ENCODE measurements at regions not wholly inside any gene's neighbourhood (a gene's known extent, or its start where the extent isn't known, plus 50 kb on each side); places are given as distances from the start of the nearest gene placed in this dataset.

DNA sequence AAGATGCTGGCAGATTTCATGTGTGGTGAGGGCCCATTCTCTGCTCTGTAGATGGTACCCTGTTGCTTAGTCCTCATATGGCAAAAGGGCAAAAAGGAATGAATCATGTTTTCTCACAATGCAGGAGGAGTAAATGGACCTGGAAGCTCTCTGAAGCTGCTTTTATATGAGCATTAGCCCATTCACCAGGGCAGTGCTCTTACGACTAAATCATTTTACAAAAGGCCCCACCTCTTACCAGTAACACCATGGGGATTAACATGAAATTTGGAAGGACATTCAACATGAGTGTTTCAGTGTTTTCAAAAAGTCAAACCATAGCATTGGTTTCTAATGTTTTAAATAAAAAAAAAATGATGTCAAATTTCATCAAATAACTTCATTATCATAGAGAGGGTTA, 495.7 kb upstream of the CBLB start:
- TF ChIP-seq, protein P1, sequence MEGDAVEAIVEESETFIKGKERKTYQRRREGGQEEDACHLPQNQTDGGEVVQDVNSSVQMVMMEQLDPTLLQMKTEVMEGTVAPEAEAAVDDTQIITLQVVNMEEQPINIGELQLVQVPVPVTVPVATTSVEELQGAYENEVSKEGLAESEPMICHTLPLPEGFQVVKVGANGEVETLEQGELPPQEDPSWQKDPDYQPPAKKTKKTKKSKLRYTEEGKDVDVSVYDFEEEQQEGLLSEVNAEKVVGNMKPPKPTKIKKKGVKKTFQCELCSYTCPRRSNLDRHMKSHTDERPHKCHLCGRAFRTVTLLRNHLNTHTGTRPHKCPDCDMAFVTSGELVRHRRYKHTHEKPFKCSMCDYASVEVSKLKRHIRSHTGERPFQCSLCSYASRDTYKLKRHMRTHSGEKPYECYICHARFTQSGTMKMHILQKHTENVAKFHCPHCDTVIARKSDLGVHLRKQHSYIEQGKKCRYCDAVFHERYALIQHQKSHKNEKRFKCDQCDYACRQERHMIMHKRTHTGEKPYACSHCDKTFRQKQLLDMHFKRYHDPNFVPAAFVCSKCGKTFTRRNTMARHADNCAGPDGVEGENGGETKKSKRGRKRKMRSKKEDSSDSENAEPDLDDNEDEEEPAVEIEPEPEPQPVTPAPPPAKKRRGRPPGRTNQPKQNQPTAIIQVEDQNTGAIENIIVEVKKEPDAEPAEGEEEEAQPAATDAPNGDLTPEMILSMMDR (IDR thresholded peaks at IDR 0.05), result no peak
- TF ChIP-seq ZFX (IDR thresholded peaks at IDR 0.05; ENCODE audit: borderline replicate concordance), result no peak

Measured in 22Rv1 (cell line).